LHCN-M2 (cell line): ENCODE measurements at regions not wholly inside any gene's neighbourhood (a gene's known extent, or its start where the extent isn't known, plus 50 kb on each side); places are given as distances from the start of the nearest gene placed in this dataset.
"Not testable (repeated sequence)": the region's sequence is repeated elsewhere in the genome, so short reads cannot be mapped to it uniquely, and the experiment has no call there.

Experiments
- DNase-seq: peaks from one replicate; pipeline ENCODE4 v3.0.0-alpha.2; 2012; ENCODE audit warnings: low read depth

DNA sequence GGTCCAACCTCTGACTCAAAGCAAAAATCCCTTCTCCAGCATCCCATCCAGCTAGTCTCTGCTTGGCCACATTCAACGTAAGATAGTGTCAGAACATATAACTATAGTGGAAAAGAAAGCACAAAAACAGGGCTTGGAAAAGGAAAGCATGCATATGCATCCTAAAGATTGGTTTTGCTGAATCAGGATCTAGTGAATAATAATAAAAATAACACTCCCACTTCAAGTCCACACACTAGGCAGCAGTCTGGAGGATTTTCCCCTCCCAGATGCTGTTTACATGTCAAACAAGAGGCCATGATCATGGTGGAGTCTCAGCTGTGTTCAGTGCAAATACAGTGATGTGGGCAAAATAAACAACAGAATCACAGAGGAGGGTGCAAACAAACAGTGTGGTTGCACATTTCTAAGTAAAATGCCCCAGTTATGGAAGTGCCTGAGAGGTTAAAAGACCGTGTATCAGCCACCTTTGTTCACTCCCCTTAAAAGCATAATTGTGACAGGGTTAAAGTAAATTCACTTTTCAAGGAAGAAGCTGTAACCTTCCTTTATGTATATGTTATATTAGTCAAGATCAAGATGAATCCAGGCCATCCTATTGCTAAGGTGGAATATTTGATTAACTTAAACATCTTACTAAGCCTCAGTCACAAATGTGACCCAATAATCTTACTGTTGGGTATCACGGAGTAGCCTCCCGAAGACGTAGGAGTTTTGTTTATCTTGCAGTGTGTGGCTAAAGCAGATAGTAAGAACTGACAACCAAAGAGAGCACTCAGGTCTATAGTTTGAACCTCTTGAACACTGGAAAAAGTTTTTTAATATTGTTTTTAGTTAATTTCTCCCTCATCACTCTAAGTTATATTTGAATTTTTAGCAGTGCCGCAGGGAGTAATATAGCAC is 424.5 kb downstream of the SOX2 start:
- DNase-seq, result no peak

DNA sequence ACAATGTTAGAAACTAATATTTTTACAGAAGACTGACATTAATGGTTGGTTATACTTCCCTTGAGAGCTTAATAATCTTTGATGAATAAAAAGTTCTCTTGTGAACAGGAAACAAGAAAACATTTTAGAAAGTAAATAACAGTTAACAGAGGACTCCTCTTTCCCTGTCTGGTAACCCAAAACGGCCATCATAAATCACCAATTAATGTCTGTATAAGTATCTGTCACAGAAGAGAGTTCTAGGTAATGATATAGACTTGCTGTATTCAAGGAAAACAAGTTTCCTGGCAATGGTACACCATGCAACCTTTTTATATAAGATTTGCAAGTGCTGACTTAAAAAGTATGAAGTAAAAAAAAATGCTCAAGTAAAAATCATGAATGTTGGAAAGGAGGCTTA is 426.7 kb downstream of the SOX2 start:
- DNase-seq, result no peak

DNA sequence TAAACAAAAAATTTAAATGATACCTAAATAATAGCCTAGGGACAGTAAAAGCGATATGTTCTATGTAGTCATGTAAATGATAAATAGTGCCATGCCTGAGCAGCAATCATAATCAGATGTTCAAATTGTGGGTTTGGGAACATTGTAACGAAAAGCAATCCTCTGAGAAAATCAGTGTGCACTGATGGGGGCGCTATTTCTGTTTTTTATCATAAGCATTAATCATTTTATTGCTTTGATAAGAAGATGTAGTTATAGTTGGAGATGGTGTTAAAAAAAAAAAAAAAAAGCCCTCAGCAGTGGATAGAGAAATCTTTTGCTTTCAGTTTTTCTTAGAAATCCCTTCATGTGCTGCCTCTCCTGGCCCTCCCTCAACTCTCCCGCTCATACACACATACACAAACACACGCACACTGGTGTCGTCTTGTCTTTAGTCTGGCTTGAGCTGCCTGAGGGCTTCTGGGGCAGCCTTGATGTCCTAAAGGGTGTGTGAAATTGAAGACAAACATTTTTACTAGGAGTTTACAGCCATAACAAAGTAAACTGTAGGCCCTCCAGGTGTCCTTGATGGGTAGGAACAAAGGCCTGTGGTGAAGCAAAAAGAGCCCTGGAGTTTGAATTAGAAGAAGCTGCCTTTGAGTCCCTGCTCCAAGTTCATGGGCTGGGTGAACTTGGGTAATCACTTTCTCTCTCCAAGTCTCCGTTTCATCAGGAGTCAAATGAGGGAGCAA is 428.1 kb downstream of the SOX2 start:
- no peak for DNase-seq

DNA sequence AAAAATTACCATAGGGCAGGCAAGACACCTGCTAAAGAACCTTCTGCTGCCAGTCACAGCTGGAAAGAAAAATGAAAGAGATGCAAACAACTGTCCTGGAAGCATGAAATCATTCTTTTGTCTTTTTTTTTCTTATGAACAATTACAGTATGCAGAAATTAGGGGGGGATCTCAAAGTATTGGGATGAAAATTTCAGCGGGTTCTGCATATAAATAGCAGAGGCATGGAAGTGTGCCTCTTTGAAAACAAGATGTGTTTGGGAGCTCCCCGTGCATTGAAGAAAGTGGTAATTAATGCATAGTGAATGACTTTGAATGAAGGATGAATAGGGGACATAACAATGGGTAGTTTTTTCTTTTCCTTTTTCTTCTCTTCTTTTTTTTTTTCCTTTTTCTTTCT is 431.2 kb downstream of the SOX2 start:
- DNase-seq, result no peak

DNA sequence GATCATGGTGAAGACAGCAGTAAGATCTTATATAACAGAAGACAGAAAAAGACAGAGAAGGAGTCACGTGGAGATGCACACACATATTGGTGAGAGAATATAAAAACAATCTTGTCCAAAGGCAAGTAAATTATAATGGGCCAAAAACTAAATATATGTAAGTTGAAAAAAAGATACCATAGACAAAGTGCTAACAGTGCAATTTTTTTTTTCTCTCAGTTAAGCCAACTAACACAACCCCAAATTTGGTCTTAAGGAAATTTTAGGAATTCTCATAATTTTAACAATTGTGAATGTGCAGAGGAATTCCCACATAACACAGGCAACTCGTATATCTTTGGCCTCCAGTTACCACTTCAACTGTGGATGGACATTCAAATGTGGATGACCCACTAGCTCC is 432.2 kb downstream of the SOX2 start:
- no peak for DNase-seq

DNA sequence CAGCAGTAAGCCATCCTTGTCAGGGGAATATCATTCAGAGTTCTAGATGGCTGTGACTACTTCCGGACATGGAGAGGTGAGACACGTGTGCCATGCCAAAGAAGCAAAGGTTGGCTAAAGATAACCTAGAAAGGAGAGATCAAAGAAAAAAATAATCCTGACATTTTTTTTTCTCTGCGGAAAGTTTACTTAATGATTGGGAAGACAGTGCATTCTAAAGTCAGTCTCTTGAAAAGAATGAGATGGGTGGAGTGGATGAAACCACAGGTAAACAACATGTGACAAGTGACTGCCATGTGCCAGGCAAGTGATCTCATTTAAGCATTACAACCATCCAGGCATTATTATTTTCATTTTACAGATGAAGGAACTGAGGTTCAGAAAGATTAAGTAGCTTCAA is 436.6 kb downstream of the SOX2 start:
- DNase-seq, result no peak

DNA sequence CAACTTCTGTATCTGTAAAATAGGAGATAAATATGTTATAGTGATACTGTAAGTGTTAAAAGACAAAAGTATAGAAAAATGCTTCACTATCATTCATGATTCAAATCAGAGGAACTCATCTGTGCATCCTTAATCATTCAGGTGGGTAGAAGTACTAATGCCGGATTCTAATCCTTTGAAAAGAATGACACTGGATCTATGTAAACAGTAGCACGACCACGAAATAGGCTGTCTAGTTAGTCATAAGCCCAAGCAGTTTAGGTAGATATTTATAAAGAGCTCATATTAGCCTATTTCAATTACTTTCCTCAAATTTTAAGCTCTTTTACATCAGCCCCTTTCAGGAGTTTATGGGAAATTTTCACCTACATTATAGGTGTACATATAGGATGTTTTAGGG is 437.9 kb downstream of the SOX2 start:
- no peak for DNase-seq

DNA sequence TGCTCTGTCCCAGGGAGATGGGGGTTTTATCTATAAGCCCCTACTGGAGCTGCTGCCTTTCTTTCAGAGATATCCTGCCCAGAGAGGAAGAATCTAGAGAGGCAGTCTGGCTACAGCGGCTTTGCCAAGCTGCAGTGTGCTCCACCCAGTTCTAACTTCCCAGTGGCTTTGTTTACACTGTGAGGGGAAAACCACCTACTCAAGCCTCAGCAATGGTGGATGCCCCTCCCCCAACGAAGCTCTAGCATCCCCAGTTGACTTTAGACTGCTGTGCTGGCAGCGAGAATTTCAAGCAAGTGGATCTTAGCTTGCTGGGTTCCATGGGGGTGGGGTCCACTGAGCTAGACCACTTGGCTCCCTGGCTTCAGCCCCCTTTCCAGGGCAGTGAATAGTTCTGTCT is 444.6 kb downstream of the SOX2 start:
- DNase-seq, result not testable (repeated sequence)

DNA sequence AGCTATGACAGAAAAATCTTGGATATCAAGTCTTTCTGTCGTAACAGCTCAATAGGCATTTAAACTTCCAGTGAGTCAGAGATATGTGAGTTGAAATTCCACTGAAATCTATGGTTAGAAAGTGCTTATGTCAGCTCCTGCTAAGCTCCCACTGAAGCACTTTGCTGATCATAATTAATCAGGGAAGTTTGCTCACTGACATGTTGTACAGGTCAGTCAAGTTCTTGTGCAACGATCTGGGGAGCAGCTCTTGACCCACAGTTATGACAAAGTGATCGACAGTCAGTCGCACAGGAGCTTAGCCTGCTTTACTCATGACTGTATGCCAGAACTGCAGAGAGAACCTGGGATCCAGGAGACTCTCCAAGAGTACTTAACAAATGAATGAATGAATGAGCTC is 453.5 kb downstream of the SOX2 start:
- no peak for DNase-seq

DNA sequence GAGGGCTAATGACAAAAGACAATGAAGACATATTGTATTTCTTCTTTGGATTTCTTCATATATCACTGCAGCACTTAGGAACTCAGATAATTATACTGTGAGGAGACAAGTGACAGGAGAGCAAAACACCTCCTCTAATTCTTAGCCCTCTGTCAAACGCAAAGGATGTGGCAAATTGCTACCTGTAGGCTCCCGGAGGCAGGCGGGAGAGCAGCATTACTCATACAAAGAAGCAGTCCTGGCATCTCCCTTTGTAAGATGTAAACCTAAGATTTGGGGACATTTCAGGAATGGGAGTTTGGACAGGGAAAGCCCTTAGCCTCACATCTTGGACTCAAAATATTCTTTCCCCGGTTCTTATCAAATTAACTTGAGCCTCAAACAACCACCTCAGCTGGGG is 460.8 kb downstream of the SOX2 start:
- DNase-seq, result no peak

DNA sequence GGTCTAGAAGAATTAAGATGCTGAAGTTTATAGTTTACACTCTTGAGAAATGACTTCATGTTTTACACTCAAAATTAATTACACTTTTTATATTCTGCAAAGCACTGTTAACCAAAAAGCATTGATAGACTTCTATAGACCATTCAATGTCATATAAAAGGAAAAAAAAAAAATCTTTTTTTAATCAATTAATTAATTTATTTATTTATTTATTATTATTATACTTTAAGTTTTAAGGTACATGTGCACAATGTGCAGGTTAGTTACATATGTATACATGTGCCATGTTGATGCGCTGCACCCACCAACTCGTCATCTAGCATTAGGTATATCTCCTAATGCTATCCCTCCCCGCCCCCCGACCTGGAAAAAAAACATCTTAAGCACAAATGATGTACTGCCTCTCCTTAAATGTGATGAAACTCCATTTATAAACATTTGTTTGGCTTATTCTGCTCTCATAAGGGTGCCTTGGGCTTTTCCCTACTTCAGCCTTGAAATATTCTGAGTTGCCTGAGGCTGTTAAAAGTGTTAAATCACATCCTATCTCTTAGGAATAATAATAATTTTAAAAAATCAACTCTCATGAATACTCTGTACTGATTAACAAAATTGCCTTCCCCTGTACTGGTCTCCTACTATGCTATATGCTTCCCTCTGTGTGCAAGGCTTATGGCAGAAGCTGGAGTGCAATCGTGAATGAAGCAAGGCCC is 466.9 kb downstream of the SOX2 start:
- DNase-seq, result no peak

DNA sequence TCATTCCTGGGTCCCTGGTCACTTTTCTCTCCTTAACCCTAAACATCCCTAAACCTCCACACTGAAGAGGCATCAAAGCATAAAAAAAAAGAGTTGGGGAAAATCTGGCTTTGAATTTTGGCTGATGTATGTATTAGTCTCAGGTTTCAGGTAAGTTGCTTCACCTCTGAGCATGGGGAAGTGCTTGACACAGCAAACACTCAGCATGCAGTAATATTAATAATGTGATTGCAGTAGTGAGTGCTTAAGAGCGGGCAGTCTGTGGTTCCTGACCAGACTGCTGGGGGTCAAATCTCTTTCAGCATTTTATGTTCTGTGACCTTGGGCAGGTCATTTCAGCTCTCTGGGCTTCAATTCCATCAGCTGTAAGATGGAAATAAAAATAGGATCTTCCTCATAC is 467.9 kb downstream of the SOX2 start:
- no peak for DNase-seq

DNA sequence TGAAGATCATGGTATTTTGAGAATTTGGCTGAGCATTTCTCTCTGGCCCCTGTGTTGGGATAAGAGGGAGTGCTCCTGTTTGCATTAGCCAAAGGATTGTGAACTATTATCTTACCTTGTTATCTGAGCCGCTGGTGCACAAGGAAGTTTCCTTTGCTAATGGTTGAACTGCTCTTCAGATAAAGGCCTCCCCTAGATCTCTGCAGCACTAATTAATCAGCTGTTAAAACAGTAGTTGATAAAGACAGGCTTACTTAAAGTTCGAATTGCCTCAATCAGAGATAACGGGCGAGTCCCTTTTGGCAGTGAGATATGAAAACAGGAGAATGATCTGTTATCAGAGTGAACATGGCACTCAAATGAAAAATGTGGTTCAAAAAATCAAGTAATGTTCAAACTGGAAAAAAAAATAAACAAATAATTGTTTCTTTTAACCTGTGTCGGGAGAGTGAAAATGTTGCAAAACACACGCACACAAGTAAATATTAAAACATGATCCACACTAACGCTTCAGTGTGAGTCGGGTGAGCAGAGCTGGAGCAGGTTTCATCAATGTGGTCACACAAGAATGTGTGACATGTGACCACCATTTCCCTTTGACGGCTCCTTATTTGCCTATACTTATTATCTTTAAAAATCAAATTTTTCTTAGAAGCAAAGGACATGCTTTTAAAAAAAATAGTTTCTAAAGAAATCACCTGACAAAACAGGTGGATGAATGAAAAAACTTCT is 469.1 kb downstream of the SOX2 start:
- DNase-seq, result no peak

DNA sequence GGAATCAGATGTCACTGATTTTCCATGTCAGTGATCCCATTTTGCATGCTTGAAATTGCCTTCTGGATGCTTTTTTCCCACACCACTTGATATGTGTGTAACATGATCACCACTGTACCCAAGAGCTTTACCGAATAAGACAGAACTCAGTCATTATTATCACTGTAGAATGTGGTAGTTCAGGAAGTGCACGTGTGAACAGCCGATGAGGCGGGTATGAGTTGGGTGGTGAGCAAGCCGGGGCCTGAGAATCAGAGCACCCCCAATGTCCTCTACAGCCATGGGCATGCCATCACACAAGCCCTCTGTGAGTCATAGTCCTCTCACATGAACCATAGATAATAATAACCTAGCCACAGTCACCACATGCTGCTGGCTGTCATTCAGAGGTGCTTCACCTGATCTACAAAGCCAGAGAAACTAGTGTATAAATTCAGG is 470.8 kb downstream of the SOX2 start:
- DNase-seq, result peak; percentile 6

DNA sequence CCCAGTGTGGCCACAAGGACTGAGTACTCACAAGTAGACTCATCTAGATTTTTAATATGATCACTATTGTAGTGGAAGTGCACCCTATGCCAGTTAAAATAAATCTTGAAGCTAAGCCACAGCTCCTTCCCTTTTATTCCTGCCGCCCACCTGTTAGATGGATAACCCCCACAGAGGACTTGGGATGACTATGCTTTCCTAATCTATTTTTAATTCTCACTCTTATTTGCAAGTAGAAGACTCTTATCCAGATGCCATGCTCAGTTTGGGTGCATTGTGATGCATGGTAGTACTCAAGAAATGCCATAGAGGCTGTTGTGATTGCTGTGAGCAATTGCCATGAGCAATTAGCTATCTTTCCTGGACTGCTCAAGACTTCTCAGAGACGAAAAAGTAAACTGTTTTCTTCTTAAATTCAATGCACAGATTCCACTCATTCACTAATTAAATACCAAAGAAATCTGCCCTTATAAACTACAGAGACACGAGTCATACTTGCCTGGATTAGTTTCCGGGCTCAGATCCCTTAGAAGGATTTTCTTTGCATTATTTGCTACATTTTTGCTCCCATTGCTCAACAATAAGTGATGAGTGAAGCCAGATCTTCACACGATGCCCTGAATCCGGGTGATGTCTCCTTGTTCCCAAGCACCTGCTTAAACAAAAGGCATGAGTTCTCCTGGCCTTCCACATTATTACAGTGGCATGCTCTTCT is 472.1 kb downstream of the SOX2 start:
- DNase-seq, result no peak

DNA sequence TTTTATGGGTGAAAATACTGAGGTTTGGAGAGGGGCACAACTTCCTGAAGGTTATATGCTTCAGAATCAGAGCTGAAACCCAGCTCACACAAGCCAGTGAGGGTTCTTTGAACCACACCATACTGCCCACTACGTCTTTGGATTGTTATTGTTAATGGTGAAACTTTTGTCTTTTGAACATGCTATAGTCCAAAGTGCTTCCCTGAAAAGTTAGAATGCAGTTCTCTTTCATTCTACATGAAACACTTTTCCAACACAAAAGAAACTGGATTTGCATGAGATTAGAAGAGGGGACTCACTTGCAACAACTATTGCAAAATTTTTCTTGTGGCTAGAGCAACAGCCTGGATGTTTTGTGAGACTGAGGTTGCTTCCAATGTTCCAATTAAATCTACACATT is 473.6 kb downstream of the SOX2 start:
- DNase-seq, result no peak

DNA sequence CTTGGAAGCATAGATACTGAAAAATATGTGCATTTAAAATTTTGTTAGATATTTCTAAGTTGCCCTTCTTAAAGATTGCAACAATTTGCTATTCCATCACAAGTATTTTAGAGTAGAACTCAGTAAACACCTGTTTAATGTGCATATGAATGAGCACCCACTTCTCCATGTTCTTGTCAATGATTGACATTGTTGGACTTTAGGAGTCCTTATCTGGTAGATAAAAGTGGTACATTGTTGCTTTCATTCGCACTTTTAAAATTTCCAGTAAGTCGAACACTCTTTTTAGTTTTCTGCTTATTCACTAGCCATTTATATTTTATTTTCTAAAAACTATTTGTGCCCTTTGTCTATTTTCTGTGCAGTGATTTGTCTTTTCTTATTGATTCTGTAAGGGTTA is 478.3 kb downstream of the SOX2 start:
- no peak for DNase-seq

DNA sequence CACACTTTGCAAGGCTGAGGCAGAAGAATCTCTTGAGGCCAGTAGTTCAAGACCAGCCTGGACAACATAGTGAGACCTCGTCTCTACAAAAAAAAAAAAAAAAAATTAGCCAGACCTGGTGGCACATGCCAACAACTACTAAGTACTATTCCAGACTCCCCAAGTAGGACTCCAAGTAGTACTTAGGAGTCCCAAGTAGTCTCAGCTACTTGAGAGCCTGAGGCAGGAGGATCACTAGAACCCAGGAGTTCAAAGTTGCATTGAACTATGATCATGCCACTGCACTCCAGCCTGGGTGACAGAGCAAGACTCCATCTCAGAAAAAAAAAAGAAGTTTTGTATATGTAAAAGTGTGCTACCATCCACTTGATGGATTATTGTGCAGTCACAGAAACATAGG is 486.6 kb downstream of the SOX2 start:
- no peak for DNase-seq

DNA sequence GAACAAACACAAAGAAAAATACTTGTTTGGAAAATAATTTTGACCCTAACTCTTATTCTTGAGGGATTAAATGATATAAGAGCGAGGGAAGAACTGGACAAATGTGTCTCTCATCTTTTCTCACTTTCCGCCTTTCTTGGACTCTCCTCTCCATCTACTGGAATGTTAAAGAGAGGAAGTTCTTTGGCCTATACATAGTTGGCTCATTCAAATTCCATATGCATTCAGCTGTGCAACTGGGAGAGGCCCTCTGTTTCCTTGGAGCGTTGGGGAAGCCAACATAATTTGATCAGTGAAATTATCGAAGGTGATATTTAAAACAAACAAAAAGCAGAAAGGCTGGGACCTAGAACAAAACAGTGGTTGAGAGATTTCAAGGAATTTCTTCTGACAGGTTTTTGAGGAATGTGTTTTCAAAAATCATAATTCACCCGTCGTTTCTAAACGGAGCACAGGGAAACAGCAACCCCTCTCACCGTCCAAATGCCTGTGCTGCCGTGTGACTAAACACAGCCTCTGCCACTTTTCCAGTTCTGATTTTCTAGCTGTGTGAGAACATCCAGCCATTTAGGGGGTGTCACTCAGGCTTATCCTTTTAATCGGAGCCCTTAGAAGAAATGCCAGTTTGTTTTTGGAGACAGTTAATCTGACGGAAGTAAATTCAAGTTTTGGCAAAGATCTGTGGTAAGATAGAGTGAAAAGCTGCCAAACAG is 489.9 kb downstream of the SOX2 start:
- no peak for DNase-seq

DNA sequence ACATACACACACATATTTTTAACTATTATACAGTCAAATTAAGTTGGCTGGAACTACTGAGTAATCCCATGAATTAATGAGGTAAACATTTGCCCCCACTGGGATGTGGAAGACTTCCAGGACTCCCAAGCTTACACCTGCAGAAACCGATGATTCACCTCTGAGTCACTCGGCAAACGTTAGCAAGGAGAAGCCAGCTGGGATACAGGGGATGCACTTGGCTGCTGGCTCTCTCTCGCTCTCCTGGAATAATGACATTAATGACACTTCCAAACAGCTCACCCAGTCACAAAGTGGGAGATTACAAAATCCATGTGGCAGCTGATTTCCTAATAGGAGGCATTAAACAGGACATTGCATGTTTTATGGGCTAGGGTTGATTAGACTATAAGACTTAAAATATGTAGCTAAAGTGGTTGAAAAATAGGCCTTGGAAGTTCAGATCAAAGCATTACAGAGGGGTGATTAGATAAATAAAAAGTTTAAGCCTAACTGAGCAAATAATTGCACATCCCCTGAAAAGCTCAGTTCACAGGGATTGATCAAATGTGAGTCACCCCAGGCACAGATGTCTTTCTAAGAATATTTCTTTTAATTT is 500.9 kb downstream of the SOX2 start:
- DNase-seq, result peak; percentile 63
